Astrocyte of the spinal cord (primary cell): ENCODE measurements at regions not wholly inside any gene's neighbourhood (a gene's known extent, or its start where the extent isn't known, plus 50 kb on each side); places are given as distances from the start of the nearest gene placed in this dataset.

Experiments
- DNase-seq: peaks from one replicate; pipeline ENCODE4 v3.0.0; 2011; ENCODE audit warnings: low read depth, low spot score
- H3K4me3 ChIP-seq: 2 replicates; pipeline ENCODE4 v1.5.1; 2011; ENCODE audit warnings: low read depth, mild to moderate bottlenecking, low read length, moderate library complexity
- CTCF ChIP-seq: IDR thresholded peaks from 2 replicates; pipeline ENCODE4 v1.5.1; 2012; ENCODE audit warnings: low read depth, mild to moderate bottlenecking, low read length, inconsistent platforms
- in situ Hi-C: cut with HindIII; loops from 2 replicates; pipeline ENCODE4 v1.10.0; 2017; ENCODE audit warnings: low sequenced_read_pairs

- H3K4me3 ChIP-seq = no peak overlapping the region
- in situ Hi-C loops = no loop called here
- no peak for TF ChIP-seq CTCF
- no peak for DNase-seq
Observed at GRCh38 chr16:76963614-76964315, 227.2 kb upstream of the MON1B start.

- in situ Hi-C loops = no loop called here
- no peak for DNase-seq
- no peak overlapping the region for H3K4me3 ChIP-seq
- TF ChIP-seq CTCF = no peak
Observed at GRCh38 chr16:76964464-76965154, 226.4 kb upstream of the MON1B start.

GRCh38 chr16:76970087-76970744 lies 220.8 kb upstream of the MON1B start:
- DNase-seq = peak; percentile 3
- H3K4me3 ChIP-seq = no peak overlapping the region
- TF ChIP-seq CTCF = no peak
- in situ Hi-C loops = no loop called here

- no peak for TF ChIP-seq CTCF
- no peak overlapping the region for H3K4me3 ChIP-seq
- no peak for DNase-seq
- in situ Hi-C loops = no loop called here
Observed at GRCh38 chr16:76970745-76971099, 220.3 kb upstream of the MON1B start.

- in situ Hi-C loops = no loop called here
- DNase-seq = no peak
- H3K4me3 ChIP-seq = no peak overlapping the region
- no peak for TF ChIP-seq CTCF
Observed at GRCh38 chr16:76976101-76976500, 214.9 kb upstream of the MON1B start.

GRCh38 chr16:76976756-76977155 lies 214.2 kb upstream of the MON1B start:
- DNase-seq = no peak
- in situ Hi-C loops = no loop called here
- TF ChIP-seq CTCF = no peak
- no peak overlapping the region for H3K4me3 ChIP-seq
